OCI-LY3 (cell line): ENCODE measurements at regions not wholly inside any gene's neighbourhood (a gene's known extent, or its start where the extent isn't known, plus 50 kb on each side); places are given as distances from the start of the nearest gene placed in this dataset.
"Not testable (repeated sequence)": the region's sequence is repeated elsewhere in the genome, so short reads cannot be mapped to it uniquely, and the experiment has no call there.

Source experiments
- H2AFZ ChIP-seq: fragments of 200-600, 300-600 bp; shearing (Covaris generic); 2 replicates; pipeline ENCODE4 v1.6.0; 2014; ENCODE audit warnings: antibody characterized with exemption, low read depth, low read length
- H3K27ac ChIP-seq: fragments of 200-600, 300-600 bp; sonication (generic); 2 replicates; pipeline ENCODE4 v1.5.1; 2014; ENCODE audit warnings: mild to moderate bottlenecking, low read length, moderate library complexity, mixed read lengths
- H3K27me3 ChIP-seq: fragments of 200-600, 300-600 bp; sonication (generic); 2 replicates; pipeline ENCODE4 v1.6.1; 2014; ENCODE audit warnings: low read depth, low read length, mixed read lengths
- H3K36me3 ChIP-seq: fragments of 200-600, 300-600 bp; sonication (generic); replicated peaks from 2 replicates; pipeline ENCODE3; 2014; ENCODE audit warnings: low read depth, low read length, mixed read lengths
- H3K4me1 ChIP-seq: fragments of 300-600, 200-600 bp; sonication (generic); 2 replicates; pipeline ENCODE4 v1.6.1; 2014; ENCODE audit warnings: low read length, mixed read lengths
- H3K4me2 ChIP-seq: fragments of 200-600, 300-600 bp; sonication (generic); 2 replicates; pipeline ENCODE4 v1.6.1; 2014; ENCODE audit warnings: low read length, mixed read lengths
- H3K4me3 ChIP-seq: fragments of 300-600, 200-600 bp; sonication (generic); 2 replicates; pipeline ENCODE4 v1.5.1; 2014; ENCODE audit warnings: antibody characterized with exemption, mild to moderate bottlenecking, low read length, moderate library complexity
- H3K79me2 ChIP-seq: fragments of 300-600, 200-600 bp; shearing (Covaris generic); 2 replicates; pipeline ENCODE4 v1.6.1; 2014; ENCODE audit warnings: mild to moderate bottlenecking, low read length, mixed read lengths
- H3K9ac ChIP-seq: fragments of 300-600, 200-600 bp; shearing (Covaris generic); 2 replicates; pipeline ENCODE4 v1.6.0; 2014; ENCODE audit warnings: mild to moderate bottlenecking, low read length, moderate library complexity
- H3K9me3 ChIP-seq: fragments of 200-600, 300-600 bp; shearing (Covaris generic); 2 replicates; pipeline ENCODE4 v1.6.1; 2014; ENCODE audit warnings: low read length, mixed read lengths; ENCODE audit not compliant: insufficient read depth
- H4K20me1 ChIP-seq: fragments of 200-600, 300-600 bp; sonication (generic); 2 replicates; pipeline ENCODE4 v1.6.1; 2016; ENCODE audit warnings: low read length, mixed read lengths; ENCODE audit not compliant: insufficient read depth
- CTCF ChIP-seq: fragments of 200-600, 300-600 bp; sonication (generic); IDR thresholded peaks from 2 replicates; pipeline ENCODE4 v1.5.1; 2014; ENCODE audit warnings: antibody characterized with exemption, low read length, low read depth
- EZH2phosphoT487 ChIP-seq: fragments of 200-600 bp; shearing (Covaris generic); IDR thresholded peaks from 2 replicates; pipeline ENCODE4 v1.6.1; 2018; ENCODE audit warnings: antibody characterized with exemption, mixed run types, low read depth

DNA sequence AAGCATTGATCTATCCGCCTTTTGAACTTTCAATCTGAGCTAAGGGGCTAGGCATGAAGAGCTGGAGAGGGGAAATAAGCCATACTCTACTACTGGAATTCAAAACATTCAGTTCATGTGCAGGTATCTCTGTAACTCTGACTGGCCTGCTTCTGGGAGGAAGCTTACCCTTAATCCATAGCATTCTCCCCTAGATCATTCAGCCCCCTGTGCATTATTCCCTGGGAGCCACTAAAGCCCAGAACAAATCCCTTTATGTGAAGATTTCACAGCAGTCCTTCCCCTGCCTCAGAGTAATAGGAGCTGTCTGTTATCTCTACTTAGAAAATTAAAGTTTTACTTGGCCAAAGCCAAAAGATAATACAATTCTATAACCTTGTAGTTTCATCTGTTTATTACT, 300.7 kb downstream of the SEC16B start:
- Histone ChIP-seq H2AFZ (no peak overlapping the region), H3K9me3 (no peaks in the 10 kb centered on the region), H3K4me2 (no peak overlapping the region), H3K27me3 (peaks cover 5% of the 10 kb centered on the region; the same call in 1 of the 2 replicates), H3K9ac (no peak overlapping the region), H3K27ac (no peak overlapping the region), H3K79me2 (no peaks in the 10 kb centered on the region), H4K20me1 (no peaks in the 10 kb centered on the region), H3K4me3 (no peak overlapping the region), H3K36me3 (no peaks in the 10 kb centered on the region), H3K4me1 (no peaks in the 10 kb centered on the region)
- no peak for TF ChIP-seq EZH2phosphoT487
- no peak for TF ChIP-seq CTCF

DNA sequence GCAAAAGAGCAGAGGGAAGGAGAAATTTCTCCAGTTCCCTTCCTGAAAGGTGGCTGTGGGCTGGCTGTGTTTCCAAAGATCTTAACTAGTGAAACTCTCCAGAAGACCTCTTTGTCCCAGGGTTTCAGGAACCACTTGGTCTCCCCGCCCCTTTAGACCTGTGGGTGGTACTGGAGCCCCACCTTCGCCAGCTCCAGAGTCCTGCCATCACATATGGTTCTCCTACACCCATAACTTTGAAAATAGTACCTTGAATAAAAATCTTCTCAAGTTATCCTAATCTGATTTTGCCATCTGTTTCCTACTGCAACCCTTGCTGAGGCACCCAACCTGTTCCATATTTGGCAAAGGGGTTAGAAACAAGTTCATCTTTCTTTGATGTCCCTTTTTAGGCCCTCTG, 303.9 kb downstream of the SEC16B start:
- Histone ChIP-seq H4K20me1 (no peaks in the 10 kb centered on the region), H3K9me3 (no peaks in the 10 kb centered on the region), H3K27me3 (peaks cover 5% of the 10 kb centered on the region), H3K36me3 (no peaks in the 10 kb centered on the region), H3K79me2 (no peaks in the 10 kb centered on the region), H3K4me1 (no peaks in the 10 kb centered on the region), H3K27ac (no peak overlapping the region), H3K9ac (no peak overlapping the region), H3K4me3 (no peak overlapping the region), H2AFZ (no peak overlapping the region), H3K4me2 (no peak overlapping the region)
- no peak for TF ChIP-seq EZH2phosphoT487
- TF ChIP-seq CTCF, result no peak

DNA sequence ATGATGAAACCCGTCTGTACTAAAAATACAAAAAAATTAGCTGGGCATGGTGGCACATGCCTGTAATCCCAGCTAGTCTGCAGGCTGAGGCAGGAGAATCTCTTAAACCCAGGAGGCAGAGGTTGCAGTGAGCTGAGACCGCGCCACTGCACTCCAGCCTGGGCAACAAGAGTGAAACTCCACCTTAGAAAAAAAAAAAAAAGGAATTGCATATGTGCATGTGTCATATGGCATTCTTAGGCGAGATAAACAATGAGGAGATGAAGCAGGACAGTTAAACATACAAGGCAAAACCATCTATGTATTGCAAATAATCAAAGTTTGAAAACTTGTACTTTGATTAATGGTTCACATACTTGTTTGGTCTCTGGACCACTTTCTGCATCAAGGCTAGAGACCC, 305.1 kb downstream of the SEC16B start:
- not testable (repeated sequence) for H3K79me2 ChIP-seq, H3K9ac ChIP-seq, H3K27ac ChIP-seq, H3K4me1 ChIP-seq, H2AFZ ChIP-seq, H3K4me2 ChIP-seq, H3K27me3 ChIP-seq, H4K20me1 ChIP-seq, H3K4me3 ChIP-seq, H3K36me3 ChIP-seq, H3K9me3 ChIP-seq

DNA sequence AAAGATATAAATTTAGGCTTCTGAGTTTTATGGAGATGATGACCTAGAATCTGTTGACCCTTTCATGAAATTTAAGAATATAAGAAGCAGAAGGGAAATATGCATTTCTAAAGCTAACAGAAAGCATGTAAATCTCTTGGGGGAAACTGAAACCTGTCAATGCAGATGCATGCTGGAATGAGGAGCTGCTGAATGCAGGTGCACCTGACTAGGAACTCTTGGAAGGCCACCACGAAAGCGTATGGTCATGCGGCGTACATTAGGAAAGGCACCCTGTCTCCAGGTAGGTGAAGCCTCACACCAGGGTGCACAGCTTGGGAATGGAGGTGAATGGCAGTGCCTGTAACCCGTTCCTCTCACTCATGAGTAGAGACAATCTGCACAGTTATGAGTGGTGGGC, 309.7 kb downstream of the SEC16B start:
- no peaks in the 10 kb centered on the region for H3K9me3 ChIP-seq
- no peak for TF ChIP-seq CTCF
- TF ChIP-seq EZH2phosphoT487, result no peak
- no peak overlapping the region for H3K27ac ChIP-seq
- H3K4me3 ChIP-seq, result no peak overlapping the region
- no peak overlapping the region for H2AFZ ChIP-seq
- no peaks in the 10 kb centered on the region for H4K20me1 ChIP-seq
- no peaks in the 10 kb centered on the region; the same call in none of the 2 replicates for H3K27me3 ChIP-seq
- H3K36me3 ChIP-seq, result no peaks in the 10 kb centered on the region
- peaks cover 8% of the 10 kb centered on the region for H3K4me1 ChIP-seq
- H3K79me2 ChIP-seq, result no peaks in the 10 kb centered on the region
- H3K4me2 ChIP-seq, result no peak overlapping the region
- H3K9ac ChIP-seq, result no peak overlapping the region

DNA sequence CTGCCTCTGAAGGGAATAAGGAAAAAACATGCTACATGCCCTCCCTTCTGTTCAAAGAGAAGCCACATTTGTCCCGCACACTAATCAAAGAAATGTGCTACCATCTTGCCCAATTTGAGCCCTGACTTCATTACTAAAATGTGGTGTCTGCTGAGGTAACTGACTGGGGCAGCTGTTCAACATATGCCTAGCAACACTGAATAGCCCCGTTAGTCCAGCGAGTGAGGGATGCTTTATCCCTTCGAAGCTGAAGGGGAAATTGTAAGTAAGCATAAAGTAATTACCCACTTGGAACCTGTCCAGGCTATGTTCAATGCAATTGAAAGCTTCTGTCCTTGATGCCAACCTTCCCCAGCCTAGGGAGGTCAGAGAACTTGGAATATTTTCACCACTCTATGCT, 310.6 kb downstream of the SEC16B start:
- no peak overlapping the region for H2AFZ ChIP-seq
- no peak for TF ChIP-seq EZH2phosphoT487
- no peak for TF ChIP-seq CTCF
- no peak overlapping the region for H3K27ac ChIP-seq
- H3K4me3 ChIP-seq, result no peak overlapping the region
- no peak overlapping the region for H3K4me2 ChIP-seq
- no peaks in the 10 kb centered on the region for H3K79me2 ChIP-seq
- no peaks in the 10 kb centered on the region; the same call in none of the 2 replicates for H3K27me3 ChIP-seq
- no peak overlapping the region for H3K9ac ChIP-seq
- H3K4me1 ChIP-seq, result peaks cover 8% of the 10 kb centered on the region
- no peaks in the 10 kb centered on the region for H3K36me3 ChIP-seq
- H4K20me1 ChIP-seq, result no peaks in the 10 kb centered on the region
- no peaks in the 10 kb centered on the region for H3K9me3 ChIP-seq
